ENCODE measurements at regions not wholly inside any gene's neighbourhood (a gene's known extent, or its start where the extent isn't known, plus 50 kb on each side); places are given as distances from the start of the nearest gene placed in this dataset.

- H3K36me3 ChIP-seq = no peaks in the 10 kb centered on the region
- H3K9me3 ChIP-seq = no peaks in the 10 kb centered on the region
- no peak for TF ChIP-seq Cebpa-rat (IDR thresholded peaks at IDR 0.05)
- no peaks in the 10 kb centered on the region for H4K20me1 ChIP-seq
- H3K4me2 ChIP-seq = no peak overlapping the region
- no peak overlapping the region for H3K4me3 ChIP-seq
- peaks cover 21% of the 10 kb centered on the region for H3K4me1 ChIP-seq
- no peak overlapping the region for H3K9ac ChIP-seq
- H3K27me3 ChIP-seq = no peaks in the 10 kb centered on the region
- no peak overlapping the region for H3K27ac ChIP-seq
These were observed 218.6 kb downstream of the KIF26A start for GRCh38 chr14:104356738-104357688.

- H3K9ac ChIP-seq = no peak overlapping the region
These were observed 219.5 kb downstream of the KIF26A start for GRCh38 chr14:104357689-104358527.

DNA sequence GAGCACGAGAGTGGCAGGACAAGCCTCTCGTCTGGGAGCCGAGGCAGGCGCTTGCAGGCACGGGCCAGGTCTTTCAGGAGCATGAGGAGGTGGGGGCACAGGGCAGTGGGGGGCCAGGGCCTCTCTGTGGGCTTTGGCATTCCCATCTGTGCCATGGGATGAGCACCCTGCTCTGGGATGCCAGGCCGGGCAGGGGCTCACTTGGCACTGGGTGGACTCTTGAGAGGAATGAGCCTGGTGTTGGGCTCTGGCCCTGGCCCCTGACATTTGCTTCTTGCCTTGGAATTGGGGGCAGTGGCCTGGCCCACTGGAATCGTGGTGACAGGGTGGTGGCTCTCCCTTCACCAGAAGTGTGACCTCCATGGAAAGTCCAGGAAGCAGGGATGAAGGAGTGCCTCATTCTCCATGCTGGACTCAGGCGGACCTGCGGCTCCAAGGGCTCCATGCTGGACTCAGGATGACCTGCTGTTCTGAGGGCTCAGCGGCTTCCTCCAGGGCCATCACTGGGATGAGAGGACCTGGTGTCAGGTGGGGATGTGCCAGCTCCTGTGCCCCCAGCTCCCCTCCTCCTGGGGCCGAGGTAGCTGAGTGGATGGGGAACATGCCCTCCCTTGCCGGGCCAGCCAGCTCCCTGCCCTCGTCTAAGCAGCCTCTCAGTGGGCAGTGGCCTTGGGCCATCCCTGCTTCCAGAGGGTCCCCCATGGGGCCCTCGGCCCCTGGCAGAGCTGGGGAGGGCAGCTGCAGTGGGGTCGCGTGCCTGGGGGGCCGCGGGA is 220.3 kb downstream of the KIF26A start:
- TF ChIP-seq Cebpa-rat (IDR thresholded peaks at IDR 0.05) = no peak
- Histone ChIP-seq H3K27ac (no peak overlapping the region), H3K4me2 (no peak overlapping the region), H4K20me1 (no peaks in the 10 kb centered on the region), H3K4me1 (peaks cover 23% of the 10 kb centered on the region), H3K9me3 (no peaks in the 10 kb centered on the region), H3K36me3 (no peaks in the 10 kb centered on the region), H3K27me3 (no peaks in the 10 kb centered on the region), H3K4me3 (no peak overlapping the region), H3K9ac (no peak overlapping the region)

More at GRCh38 chr14:104357689-104358527, 219.5 kb downstream of the KIF26A start:
- H3K36me3 ChIP-seq = no peaks in the 10 kb centered on the region
- H3K4me3 ChIP-seq = no peak overlapping the region
- no peak for TF ChIP-seq Cebpa-rat (IDR thresholded peaks at IDR 0.05)
- H3K9me3 ChIP-seq = no peaks in the 10 kb centered on the region
- H3K4me2 ChIP-seq = no peak overlapping the region
- H4K20me1 ChIP-seq = no peaks in the 10 kb centered on the region
- no peak overlapping the region for H3K27ac ChIP-seq
- H3K4me1 ChIP-seq = peaks cover 21% of the 10 kb centered on the region
- H3K27me3 ChIP-seq = no peaks in the 10 kb centered on the region

- Histone ChIP-seq H3K27me3 (no peaks in the 10 kb centered on the region), H3K4me1 (peaks cover 30% of the 10 kb centered on the region), H3K9ac (no peak overlapping the region), H3K36me3 (no peaks in the 10 kb centered on the region), H3K27ac (no peak overlapping the region), H3K4me2 (no peak overlapping the region), H3K4me3 (no peak overlapping the region), H4K20me1 (no peaks in the 10 kb centered on the region), H3K9me3 (0 out of 2 replicates have a peak, but pooled peaks cover 3% of the 10 kb centered on the region)
- TF ChIP-seq Cebpa-rat (IDR thresholded peaks at IDR 0.05) = no peak
These were observed 220.1 kb upstream of the C14orf180 start for GRCh38 chr14:104359301-104359968.

- no peak overlapping the region for H3K4me3 ChIP-seq
- no peak for TF ChIP-seq Cebpa-rat (IDR thresholded peaks at IDR 0.05)
These were observed 219.6 kb upstream of the C14orf180 start for GRCh38 chr14:104359969-104360442.

DNA sequence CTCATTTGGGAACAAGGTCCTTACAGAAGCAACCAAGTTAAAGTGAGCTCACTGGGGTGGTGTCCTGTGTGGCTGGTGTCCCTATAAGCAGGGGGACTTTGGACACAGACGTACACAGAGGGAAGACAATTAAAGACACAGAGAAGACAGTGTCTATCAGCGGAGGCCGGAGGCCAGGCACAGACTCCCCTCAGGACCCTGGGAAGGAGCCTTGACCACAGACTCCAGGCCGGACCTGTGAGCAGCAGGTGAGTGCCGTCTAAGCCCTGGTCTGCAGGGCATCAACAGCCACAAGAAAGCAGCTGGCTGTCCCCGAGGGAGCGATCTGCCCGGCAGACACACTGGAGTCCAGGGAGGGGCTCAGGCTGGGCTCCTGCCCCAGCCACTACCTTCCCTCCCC is 219.1 kb upstream of the C14orf180 start:
- peaks cover 30% of the 10 kb centered on the region for H3K4me1 ChIP-seq
- peak overlapping the region; percentile 21 for H3K4me2 ChIP-seq
- H3K9me3 ChIP-seq = peaks cover 4% of the 10 kb centered on the region; the same call in 1 of the 2 replicates
- no peak overlapping the region for H3K4me3 ChIP-seq
- no peaks in the 10 kb centered on the region for H3K27me3 ChIP-seq
- no peak for TF ChIP-seq Cebpa-rat (IDR thresholded peaks at IDR 0.05)
- no peaks in the 10 kb centered on the region for H4K20me1 ChIP-seq
- no peak overlapping the region for H3K27ac ChIP-seq
- no peak overlapping the region for H3K9ac ChIP-seq
- no peaks in the 10 kb centered on the region for H3K36me3 ChIP-seq

More at GRCh38 chr14:104359969-104360442, 219.6 kb upstream of the C14orf180 start:
- peaks cover 31% of the 10 kb centered on the region for H3K4me1 ChIP-seq
- H3K4me2 ChIP-seq = no peak overlapping the region
- H3K27ac ChIP-seq = no peak overlapping the region
- H3K36me3 ChIP-seq = no peaks in the 10 kb centered on the region
- no peak overlapping the region for H3K9ac ChIP-seq
- H4K20me1 ChIP-seq = no peaks in the 10 kb centered on the region
- H3K27me3 ChIP-seq = no peaks in the 10 kb centered on the region
- peaks cover 4% of the 10 kb centered on the region; the same call in 1 of the 2 replicates for H3K9me3 ChIP-seq

GRCh38 chr14:104361101-104361591 is 218.4 kb upstream of the C14orf180 start:
- peaks cover 25% of the 10 kb centered on the region for H3K4me1 ChIP-seq
- H3K36me3 ChIP-seq = no peaks in the 10 kb centered on the region
- H3K4me2 ChIP-seq = peak overlapping the region; percentile 21
- H3K27ac ChIP-seq = no peak overlapping the region
- H3K4me3 ChIP-seq = no peak overlapping the region
- no peak for TF ChIP-seq Cebpa-rat (IDR thresholded peaks at IDR 0.05)
- no peaks in the 10 kb centered on the region for H4K20me1 ChIP-seq
- H3K27me3 ChIP-seq = no peaks in the 10 kb centered on the region
- H3K9ac ChIP-seq = no peak overlapping the region; the same call in 1 of the 2 replicates
- peaks cover 4% of the 10 kb centered on the region for H3K9me3 ChIP-seq

GRCh38 chr14:104361921-104362681 is 217.5 kb upstream of the C14orf180 start:
- Histone ChIP-seq H3K27me3 (no peaks in the 10 kb centered on the region), H3K9me3 (peaks cover 11% of the 10 kb centered on the region), H3K9ac (no peak overlapping the region), H4K20me1 (no peaks in the 10 kb centered on the region), H3K4me2 (no peak overlapping the region), H3K36me3 (no peaks in the 10 kb centered on the region), H3K4me3 (no peak overlapping the region), H3K27ac (no peak overlapping the region), H3K4me1 (peaks cover 25% of the 10 kb centered on the region)
- TF ChIP-seq Cebpa-rat (IDR thresholded peaks at IDR 0.05) = no peak
